Dermis microvascular lymphatic vessel endothelial cell (primary cell): ENCODE measurements at regions not wholly inside any gene's neighbourhood (a gene's known extent, or its start where the extent isn't known, plus 50 kb on each side); places are given as distances from the start of the nearest gene placed in this dataset.
A peak's percentile ranks its signal among the peaks of the same experiment; 100 is the strongest.
"Not testable (repeated sequence)": the region's sequence is repeated elsewhere in the genome, so short reads cannot be mapped to it uniquely, and the experiment has no call there.

Experiments
- DNase-seq, 2 donors: peaks; one replicate each; pipeline versions ENCODE4 v3.0.0 to v3.0.0-alpha.2; 2010; ENCODE audit warnings: low read depth in 2 of 2

GRCh38 chr21:34219334-34220060, 144.3 kb upstream of the KCNE2 start:
- no peak for DNase-seq

- DNase-seq = no peak
These were observed 143.1 kb upstream of the KCNE2 start for GRCh38 chr21:34220556-34221195.

GRCh38 chr21:34221331-34222030, 142.3 kb upstream of the KCNE2 start:
- no peak for DNase-seq

- DNase-seq = no peak
These were observed 141.8 kb upstream of the KCNE2 start for GRCh38 chr21:34222031-34222335.

GRCh38 chr21:34223376-34223775, 140.4 kb upstream of the KCNE2 start:
- DNase-seq = no peak

GRCh38 chr21:34227386-34227852, 136.4 kb upstream of the KCNE2 start:
- no peak for DNase-seq

GRCh38 chr21:34228792-34229191, 135.0 kb upstream of the KCNE2 start:
- DNase-seq = no peak

- peak in 1 of 2 donors; percentile 58 for DNase-seq
These were observed 134.5 kb upstream of the KCNE2 start for GRCh38 chr21:34229353-34229752.

GRCh38 chr21:34233741-34234140, 130.1 kb upstream of the KCNE2 start:
- not testable (repeated sequence) for DNase-seq

- no peak for DNase-seq
These were observed 128.3 kb upstream of the KCNE2 start for GRCh38 chr21:34235514-34235913.

GRCh38 chr21:34242973-34243372, 120.8 kb upstream of the KCNE2 start:
- no peak for DNase-seq

GRCh38 chr21:34243562-34243961, 120.2 kb upstream of the KCNE2 start:
- DNase-seq = peak; percentile 17 to 45

GRCh38 chr21:34252751-34253150, 111.1 kb upstream of the KCNE2 start:
- no peak for DNase-seq

- no peak for DNase-seq
These were observed 108.7 kb upstream of the KCNE2 start for GRCh38 chr21:34255073-34255472.

GRCh38 chr21:34260277-34261008, 103.4 kb upstream of the KCNE2 start:
- DNase-seq = no peak

GRCh38 chr21:34261841-34262468, 101.9 kb upstream of the KCNE2 start:
- DNase-seq = no peak

- no peak for DNase-seq
These were observed 101.3 kb upstream of the KCNE2 start for GRCh38 chr21:34262469-34262845.

GRCh38 chr21:34263629-34264028, 100.2 kb upstream of the KCNE2 start:
- no peak for DNase-seq

GRCh38 chr21:34266351-34266750, 97.5 kb upstream of the KCNE2 start:
- no peak for DNase-seq

GRCh38 chr21:34268493-34268892, 95.3 kb upstream of the KCNE2 start:
- no peak for DNase-seq

- no peak for DNase-seq
These were observed 93.4 kb upstream of the KCNE2 start for GRCh38 chr21:34270411-34270810.
